ENCODE measurements at regions not wholly inside any gene's neighbourhood (a gene's known extent, or its start where the extent isn't known, plus 50 kb on each side); places are given as distances from the start of the nearest gene placed in this dataset.

DNA sequence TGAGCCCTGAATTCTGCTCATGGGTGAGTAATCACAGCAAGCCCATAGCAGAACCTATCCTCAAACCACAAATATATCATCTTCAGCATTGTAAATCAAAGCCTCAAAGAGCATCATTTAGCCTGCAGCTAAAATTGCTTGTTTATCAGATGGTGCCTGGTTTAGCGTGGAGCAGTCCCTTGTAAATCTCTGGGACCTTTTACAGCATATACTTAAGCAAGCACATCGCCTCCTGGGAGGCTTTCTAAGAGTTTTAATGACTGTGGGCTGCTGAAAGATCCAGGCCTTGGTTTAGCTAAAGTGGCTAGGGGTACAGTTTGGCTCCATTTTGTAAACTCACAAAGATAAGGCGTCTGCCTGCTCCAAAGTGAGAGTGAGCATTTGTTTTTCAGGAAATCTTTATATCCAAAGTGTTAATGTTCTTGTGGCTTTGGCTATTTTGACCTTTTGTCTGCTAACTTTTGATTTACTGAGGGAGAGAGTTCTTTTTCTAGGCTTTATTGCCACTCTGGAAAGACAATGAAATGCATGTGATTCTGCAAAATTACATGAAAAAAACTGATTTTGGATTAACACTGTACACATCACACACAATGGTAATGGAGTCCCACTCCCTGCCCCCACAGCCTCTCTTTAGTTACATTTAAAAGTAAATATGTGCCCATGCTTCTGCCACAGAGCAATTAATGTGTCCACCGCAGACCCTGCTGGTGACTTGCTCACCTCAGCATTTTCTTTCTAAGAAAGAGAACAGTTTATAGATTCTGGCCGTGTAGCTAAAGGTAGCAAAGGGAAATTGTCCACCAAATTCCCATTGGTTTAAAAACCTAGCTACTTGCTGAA, 194.8 kb downstream of the LNPK start:
- ChIA-PET POLR2A (no interaction called here), CTCF (no interaction called here)
- Histone ChIP-seq H3K9me3 (no peaks in the 10 kb centered on the region), H3K4me3 (ENCODE audit: low read depth, low read length) (no peak overlapping the region), H3K4me1 (no peaks in the 10 kb centered on the region), H3K36me3 (ENCODE audit: control insufficient read depth, insufficient read depth, low read length) (no peaks in the 10 kb centered on the region), H3K27me3 (replicated peaks; ENCODE audit: control insufficient read depth, insufficient read depth, low read length) (no peaks in the 10 kb centered on the region)
- Mint-ChIP-seq H3K27ac (ENCODE audit: unreplicated experiment) (no peak overlapping the region), H3K4me3 (ENCODE audit: unreplicated experiment) (no peak overlapping the region), H3K36me3 (ENCODE audit: insufficient read depth, unreplicated experiment) (no peaks in the 10 kb centered on the region), H3K4me1 (ENCODE audit: low read depth, unreplicated experiment) (peaks cover 6% of the 10 kb centered on the region), H3K9me3 (ENCODE audit: unreplicated experiment) (no peaks in the 10 kb centered on the region), H3K27me3 (ENCODE audit: insufficient read depth, unreplicated experiment) (peaks cover 9% of the 10 kb centered on the region)
- no peak for DNase-seq
- intact Hi-C loops (cut with micrococcal nuclease; ENCODE audit: unreplicated experiment), result loop anchor here (10.0 kb wide), 1 partner anchor 112 kb away; no protein-coding TSS in a partner anchor
- BruUV-seq (replicated peaks), result no TSS peak
- TF ChIP-seq, protein P1, sequence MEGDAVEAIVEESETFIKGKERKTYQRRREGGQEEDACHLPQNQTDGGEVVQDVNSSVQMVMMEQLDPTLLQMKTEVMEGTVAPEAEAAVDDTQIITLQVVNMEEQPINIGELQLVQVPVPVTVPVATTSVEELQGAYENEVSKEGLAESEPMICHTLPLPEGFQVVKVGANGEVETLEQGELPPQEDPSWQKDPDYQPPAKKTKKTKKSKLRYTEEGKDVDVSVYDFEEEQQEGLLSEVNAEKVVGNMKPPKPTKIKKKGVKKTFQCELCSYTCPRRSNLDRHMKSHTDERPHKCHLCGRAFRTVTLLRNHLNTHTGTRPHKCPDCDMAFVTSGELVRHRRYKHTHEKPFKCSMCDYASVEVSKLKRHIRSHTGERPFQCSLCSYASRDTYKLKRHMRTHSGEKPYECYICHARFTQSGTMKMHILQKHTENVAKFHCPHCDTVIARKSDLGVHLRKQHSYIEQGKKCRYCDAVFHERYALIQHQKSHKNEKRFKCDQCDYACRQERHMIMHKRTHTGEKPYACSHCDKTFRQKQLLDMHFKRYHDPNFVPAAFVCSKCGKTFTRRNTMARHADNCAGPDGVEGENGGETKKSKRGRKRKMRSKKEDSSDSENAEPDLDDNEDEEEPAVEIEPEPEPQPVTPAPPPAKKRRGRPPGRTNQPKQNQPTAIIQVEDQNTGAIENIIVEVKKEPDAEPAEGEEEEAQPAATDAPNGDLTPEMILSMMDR (IDR thresholded peaks at IDR 0.05; ENCODE audit: insufficient read depth in 1 of 2, low read depth in 1 of 2, low read length in 1 of 2, severe bottlenecking in 1 of 2, unreplicated experiment in 1 of 2), result no peak

- Mint-ChIP-seq H3K27me3 (ENCODE audit: insufficient read depth, unreplicated experiment) (peaks cover 14% of the 10 kb centered on the region), H3K27ac (ENCODE audit: unreplicated experiment) (no peak overlapping the region), H3K4me1 (ENCODE audit: low read depth, unreplicated experiment) (peaks cover 6% of the 10 kb centered on the region), H3K9me3 (ENCODE audit: unreplicated experiment) (no peaks in the 10 kb centered on the region), H3K36me3 (ENCODE audit: insufficient read depth, unreplicated experiment) (no peaks in the 10 kb centered on the region), H3K4me3 (ENCODE audit: unreplicated experiment) (no peak overlapping the region)
- DNase-seq, result no peak
- ChIA-PET CTCF (no interaction called here), POLR2A (no interaction called here)
- Histone ChIP-seq H3K36me3 (ENCODE audit: control insufficient read depth, insufficient read depth, low read length) (no peaks in the 10 kb centered on the region), H3K4me1 (no peaks in the 10 kb centered on the region), H3K9me3 (no peaks in the 10 kb centered on the region), H3K27me3 (replicated peaks; ENCODE audit: control insufficient read depth, insufficient read depth, low read length) (no peaks in the 10 kb centered on the region), H3K4me3 (ENCODE audit: low read depth, low read length) (no peak overlapping the region)
- intact Hi-C loops (cut with micrococcal nuclease; ENCODE audit: unreplicated experiment), result loop anchor here (10.0 kb wide), 1 partner anchor 112 kb away; no protein-coding TSS in a partner anchor
- no TSS peak for BruUV-seq (replicated peaks)
- TF ChIP-seq, protein P1 (IDR thresholded peaks at IDR 0.05; ENCODE audit: insufficient read depth in 1 of 2, low read depth in 1 of 2, low read length in 1 of 2, severe bottlenecking in 1 of 2, unreplicated experiment in 1 of 2), result no peak
Observed at GRCh38 chr2:175806570-175806969, 195.5 kb downstream of the LNPK start.

DNA sequence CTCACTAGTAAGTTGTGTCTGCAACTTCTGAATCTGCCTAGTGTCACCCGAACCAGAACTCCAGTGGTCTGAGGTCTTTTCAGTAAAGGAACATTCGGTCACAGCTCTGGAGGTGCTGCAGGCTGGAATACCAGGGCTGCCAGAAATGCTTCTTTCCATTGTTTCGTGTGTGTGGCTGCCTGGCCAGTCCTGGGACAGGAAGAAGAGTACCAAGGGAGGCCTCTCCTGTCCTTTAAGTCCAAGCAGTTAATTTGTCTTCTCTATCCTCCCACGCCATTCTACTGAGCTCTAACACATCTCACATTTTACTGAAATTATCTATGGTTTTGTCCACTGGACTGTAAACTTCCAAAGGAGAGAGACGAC, 196.0 kb downstream of the LNPK start:
- BruUV-seq (replicated peaks), result no TSS peak
- H3K4me3 Mint-ChIP-seq (ENCODE audit: unreplicated experiment), result no peak overlapping the region
- Histone ChIP-seq H3K27me3 (replicated peaks; ENCODE audit: control insufficient read depth, insufficient read depth, low read length) (no peaks in the 10 kb centered on the region), H3K4me3 (ENCODE audit: low read depth, low read length) (no peak overlapping the region), H3K9me3 (no peaks in the 10 kb centered on the region), H3K4me1 (no peaks in the 10 kb centered on the region), H3K36me3 (ENCODE audit: control insufficient read depth, insufficient read depth, low read length) (no peaks in the 10 kb centered on the region)
- no peaks in the 10 kb centered on the region for H3K36me3 Mint-ChIP-seq (ENCODE audit: insufficient read depth, unreplicated experiment)
- CTCF ChIA-PET, result no interaction called here
- TF ChIP-seq, protein P1 (IDR thresholded peaks at IDR 0.05; ENCODE audit: insufficient read depth in 1 of 2, low read depth in 1 of 2, low read length in 1 of 2, severe bottlenecking in 1 of 2, unreplicated experiment in 1 of 2), result no peak
- POLR2A ChIA-PET, result no interaction called here
- intact Hi-C loops (cut with micrococcal nuclease; ENCODE audit: unreplicated experiment), result loop anchor here (10.0 kb wide), 1 partner anchor 111 kb away; no protein-coding TSS in a partner anchor
- H3K27me3 Mint-ChIP-seq (ENCODE audit: insufficient read depth, unreplicated experiment), result peaks cover 14% of the 10 kb centered on the region
- no peak for DNase-seq
- H3K9me3 Mint-ChIP-seq (ENCODE audit: unreplicated experiment), result no peaks in the 10 kb centered on the region
- H3K4me1 Mint-ChIP-seq (ENCODE audit: low read depth, unreplicated experiment), result peaks cover 6% of the 10 kb centered on the region
- H3K27ac Mint-ChIP-seq (ENCODE audit: unreplicated experiment), result no peak overlapping the region

Measured in Caco-2 (cell line).